ENCODE measurements at regions not wholly inside any gene's neighbourhood (a gene's known extent, or its start where the extent isn't known, plus 50 kb on each side); places are given as distances from the start of the nearest gene placed in this dataset.

DNA sequence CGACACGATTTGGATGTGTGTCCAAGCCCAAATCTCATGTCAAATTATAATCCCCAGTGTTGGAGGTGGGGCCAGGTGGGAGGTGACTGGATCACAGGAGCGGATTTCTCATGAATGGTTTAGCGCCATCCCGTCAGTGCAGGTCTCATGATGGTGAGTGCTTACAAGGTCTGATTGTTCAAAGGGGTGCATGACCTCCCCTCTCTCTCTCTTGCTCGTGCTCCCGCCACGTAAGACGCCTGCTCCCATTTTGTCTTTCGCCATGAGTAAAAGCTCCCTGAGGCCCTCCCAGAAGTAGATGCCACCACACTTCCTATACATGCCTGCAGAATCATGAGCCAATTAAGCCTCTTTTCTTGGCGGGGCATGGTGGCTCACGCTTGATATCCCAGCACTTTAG is 71.5 kb upstream of the NANOS1 start:
- H3K27ac ChIP-seq (ENCODE audit: low read depth in 1 of 2, low read length in 2 of 2), result no peak overlapping the region
- no peak overlapping the region for H3K4me3 ChIP-seq (ENCODE audit: low read depth in 1 of 3, low read length in 3 of 3)
- H3K36me3 ChIP-seq (ENCODE audit: control insufficient read depth in 4 of 4, insufficient read depth in 3 of 4, low read depth in 1 of 4, low read length in 3 of 4), result no peaks in the 10 kb centered on the region
- 95% methylated on average over 12 of the region's 12 CpGs for WGBS
- H3K4me1 ChIP-seq (ENCODE audit: control insufficient read depth in 4 of 4, insufficient read depth in 4 of 4, low read length in 3 of 4), result no peaks in the 10 kb centered on the region
- no peaks in the 10 kb centered on the region for H3K9me3 ChIP-seq (ENCODE audit: control insufficient read depth in 4 of 4, low read length in 3 of 4)
- DNase-seq (ENCODE audit: low spot score), result peak; percentile 5
- H3K27me3 ChIP-seq (ENCODE audit: control insufficient read depth in 4 of 4, insufficient read depth in 4 of 4, low read length in 3 of 4), result no peaks in the 10 kb centered on the region
- H3K9ac ChIP-seq (ENCODE audit: low read depth in 1 of 2, low read length in 2 of 2), result no peak overlapping the region
- TF ChIP-seq RXRA (IDR thresholded peaks at IDR 0.05) (no peak), CTCF (IDR thresholded peaks at IDR 0.05; ENCODE audit: low read depth, low read length, missing input control) (no peak), ZBTB33 (IDR thresholded peaks at IDR 0.05) (no peak), MAX (IDR thresholded peaks at IDR 0.05) (no peak)
- TF ChIP-seq, protein P1, sequence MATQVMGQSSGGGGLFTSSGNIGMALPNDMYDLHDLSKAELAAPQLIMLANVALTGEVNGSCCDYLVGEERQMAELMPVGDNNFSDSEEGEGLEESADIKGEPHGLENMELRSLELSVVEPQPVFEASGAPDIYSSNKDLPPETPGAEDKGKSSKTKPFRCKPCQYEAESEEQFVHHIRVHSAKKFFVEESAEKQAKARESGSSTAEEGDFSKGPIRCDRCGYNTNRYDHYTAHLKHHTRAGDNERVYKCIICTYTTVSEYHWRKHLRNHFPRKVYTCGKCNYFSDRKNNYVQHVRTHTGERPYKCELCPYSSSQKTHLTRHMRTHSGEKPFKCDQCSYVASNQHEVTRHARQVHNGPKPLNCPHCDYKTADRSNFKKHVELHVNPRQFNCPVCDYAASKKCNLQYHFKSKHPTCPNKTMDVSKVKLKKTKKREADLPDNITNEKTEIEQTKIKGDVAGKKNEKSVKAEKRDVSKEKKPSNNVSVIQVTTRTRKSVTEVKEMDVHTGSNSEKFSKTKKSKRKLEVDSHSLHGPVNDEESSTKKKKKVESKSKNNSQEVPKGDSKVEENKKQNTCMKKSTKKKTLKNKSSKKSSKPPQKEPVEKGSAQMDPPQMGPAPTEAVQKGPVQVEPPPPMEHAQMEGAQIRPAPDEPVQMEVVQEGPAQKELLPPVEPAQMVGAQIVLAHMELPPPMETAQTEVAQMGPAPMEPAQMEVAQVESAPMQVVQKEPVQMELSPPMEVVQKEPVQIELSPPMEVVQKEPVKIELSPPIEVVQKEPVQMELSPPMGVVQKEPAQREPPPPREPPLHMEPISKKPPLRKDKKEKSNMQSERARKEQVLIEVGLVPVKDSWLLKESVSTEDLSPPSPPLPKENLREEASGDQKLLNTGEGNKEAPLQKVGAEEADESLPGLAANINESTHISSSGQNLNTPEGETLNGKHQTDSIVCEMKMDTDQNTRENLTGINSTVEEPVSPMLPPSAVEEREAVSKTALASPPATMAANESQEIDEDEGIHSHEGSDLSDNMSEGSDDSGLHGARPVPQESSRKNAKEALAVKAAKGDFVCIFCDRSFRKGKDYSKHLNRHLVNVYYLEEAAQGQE (IDR thresholded peaks at IDR 0.05), result no peak

GRCh38 chr10:118958559-118958958 is 71.0 kb upstream of the NANOS1 start:
- no peak for DNase-seq (ENCODE audit: low spot score)
- Histone ChIP-seq H3K27ac (ENCODE audit: low read depth in 1 of 2, low read length in 2 of 2) (no peak overlapping the region), H3K4me1 (ENCODE audit: control insufficient read depth in 4 of 4, insufficient read depth in 4 of 4, low read length in 3 of 4) (no peaks in the 10 kb centered on the region), H3K4me3 (ENCODE audit: low read depth in 1 of 3, low read length in 3 of 3) (no peak overlapping the region), H3K9me3 (ENCODE audit: control insufficient read depth in 4 of 4, low read length in 3 of 4) (no peaks in the 10 kb centered on the region), H3K36me3 (ENCODE audit: control insufficient read depth in 4 of 4, insufficient read depth in 3 of 4, low read depth in 1 of 4, low read length in 3 of 4) (no peaks in the 10 kb centered on the region), H3K27me3 (ENCODE audit: control insufficient read depth in 4 of 4, insufficient read depth in 4 of 4, low read length in 3 of 4) (no peaks in the 10 kb centered on the region), H3K9ac (ENCODE audit: low read depth in 1 of 2, low read length in 2 of 2) (no peak overlapping the region)
- WGBS, result 95% methylated on average over 5 of the region's 5 CpGs
- no peak for TF ChIP-seq SP1 (IDR thresholded peaks at IDR 0.05)
- no peak for TF ChIP-seq FOXA1 (IDR thresholded peaks at IDR 0.05)
- TF ChIP-seq, protein P2, sequence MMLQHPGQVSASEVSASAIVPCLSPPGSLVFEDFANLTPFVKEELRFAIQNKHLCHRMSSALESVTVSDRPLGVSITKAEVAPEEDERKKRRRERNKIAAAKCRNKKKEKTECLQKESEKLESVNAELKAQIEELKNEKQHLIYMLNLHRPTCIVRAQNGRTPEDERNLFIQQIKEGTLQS (IDR thresholded peaks at IDR 0.05), result no peak
